WTC11 (cell line): ENCODE measurements at regions not wholly inside any gene's neighbourhood (a gene's known extent, or its start where the extent isn't known, plus 50 kb on each side); places are given as distances from the start of the nearest gene placed in this dataset.
"Not testable (repeated sequence)": the region's sequence is repeated elsewhere in the genome, so short reads cannot be mapped to it uniquely, and the experiment has no call there.

Experiments used
- ATAC-seq: fragments of 200-7000 bp; cut with Tn5 transposase; 2 replicates; pipeline ENCODE4 v1.10.0; 2021; ENCODE audit warnings: mild to moderate bottlenecking, moderate library complexity
- CTCF ChIA-PET: fragments of 300-600 bp; sonication (Branson Sonifier 250); formaldehyde crosslinking; loops from one replicate; lab custom pipeline; 2021; ENCODE audit warnings: antibody characterized with exemption; lab: Charles Lee
- POLR2A ChIA-PET: fragments of 350-600 bp; sonication (Branson Sonifier 250); formaldehyde crosslinking; loops from one replicate; lab custom pipeline; 2021; ENCODE audit warnings: antibody characterized with exemption; lab: Charles Lee
- DNase-seq: peaks from one replicate; pipeline ENCODE4 v3.0.0; 2021; ENCODE audit warnings: low spot score
- H3K27ac Mint-ChIP-seq: 2 replicates; pipeline ENCODE4 v1.8.0; 2021; ENCODE audit warnings: mixed read lengths
- H3K27me3 Mint-ChIP-seq: 2 replicates; pipeline ENCODE4 v1.8.0; 2021; ENCODE audit warnings: low read depth, mild to moderate bottlenecking, moderate library complexity, mixed read lengths
- H3K36me3 Mint-ChIP-seq: 2 replicates; pipeline ENCODE4 v1.8.0; 2021; ENCODE audit warnings: mixed read lengths
- H3K4me1 Mint-ChIP-seq: 2 replicates; pipeline ENCODE4 v1.8.0; 2022; ENCODE audit warnings: mixed read lengths
- H3K4me3 Mint-ChIP-seq: 2 replicates; pipeline ENCODE4 v1.8.0; 2021; ENCODE audit warnings: mild to moderate bottlenecking, moderate library complexity, mixed read lengths
- H3K9me3 Mint-ChIP-seq: 2 replicates; pipeline ENCODE4 v1.8.0; 2021; ENCODE audit warnings: mixed read lengths
- CBFB ChIP-seq: sonication (generic); formaldehyde crosslinking; IDR thresholded peaks from 2 replicates; pipeline ENCODE4 v1.8.1; 2022; ENCODE audit warnings: mild to moderate bottlenecking, low read depth, missing genetic modification reagents
- CREM ChIP-seq: sonication (generic); formaldehyde crosslinking; IDR thresholded peaks from 2 replicates; pipeline ENCODE4 v1.8.1; 2022; ENCODE audit warnings: mild to moderate bottlenecking, missing genetic modification reagents, moderate library complexity
- EMX1 ChIP-seq: fragments of 250-450 bp; sonication (Bioruptor Pico); IDR thresholded peaks from 2 replicates; pipeline ENCODE4 v1.8.0; 2021; ENCODE audit warnings: mild to moderate bottlenecking
- HMGA2 ChIP-seq: fragments of 250-450 bp; sonication (Bioruptor Pico); IDR thresholded peaks from 2 replicates; pipeline ENCODE4 v1.4.0; 2021; ENCODE audit warnings: mild to moderate bottlenecking, moderate library complexity
- JUN ChIP-seq: sonication (generic); formaldehyde crosslinking; IDR thresholded peaks from 2 replicates; pipeline ENCODE4 v1.8.0; 2023; ENCODE audit warnings: mild to moderate bottlenecking, missing genetic modification reagents
- RORB ChIP-seq: fragments of 250-450 bp; sonication (Bioruptor Pico); IDR thresholded peaks from 2 replicates; pipeline ENCODE4 v1.9.0; 2021; ENCODE audit warnings: mild to moderate bottlenecking
- SMAD3 ChIP-seq: sonication (generic); formaldehyde crosslinking; IDR thresholded peaks from 2 replicates; pipeline ENCODE4 v1.8.0; 2022; ENCODE audit warnings: missing genetic modification reagents, mild to moderate bottlenecking, borderline replicate concordance
- SP1 ChIP-seq: sonication (generic); formaldehyde crosslinking; conservative IDR thresholded peaks from 2 replicates; pipeline ENCODE4 v1.8.1; 2022; ENCODE audit warnings: missing genetic modification reagents
- TCF7 ChIP-seq: sonication (generic); formaldehyde crosslinking; IDR thresholded peaks from 2 replicates; pipeline ENCODE4 v1.8.0; 2022; ENCODE audit warnings: mild to moderate bottlenecking, low read depth, missing genetic modification reagents, moderate library complexity
- ZNF219 ChIP-seq: sonication (generic); formaldehyde crosslinking; IDR thresholded peaks from 2 replicates; pipeline ENCODE4 v1.8.0; 2023; ENCODE audit warnings: missing genetic modification reagents, mild to moderate bottlenecking, borderline replicate concordance
- ZNF232 ChIP-seq: sonication (generic); formaldehyde crosslinking; IDR thresholded peaks from 2 replicates; pipeline ENCODE4 v1.8.0; 2022; ENCODE audit warnings: mild to moderate bottlenecking, missing genetic modification reagents
- TF ChIP-seq, protein P1 (sequence below): fragments of 250-450 bp; sonication (Bioruptor Pico); IDR thresholded peaks from 2 replicates; pipeline ENCODE4 v1.8.0; 2021; ENCODE audit warnings: mild to moderate bottlenecking
- TF ChIP-seq, protein P2 (sequence below): fragments of 250-450 bp; sonication (Bioruptor Pico); IDR thresholded peaks from 2 replicates; pipeline ENCODE4 v1.9.0; 2021; ENCODE audit warnings: mild to moderate bottlenecking, borderline replicate concordance
- TF ChIP-seq, protein P3 (sequence below): sonication (generic); formaldehyde crosslinking; IDR thresholded peaks from 2 replicates; pipeline ENCODE4 v1.8.1; 2022; ENCODE audit warnings: mild to moderate bottlenecking, moderate library complexity, missing genetic modification reagents
- TF ChIP-seq, protein P4 (sequence below): fragments of 250-450 bp; sonication (Bioruptor Pico); conservative IDR thresholded peaks from 2 replicates; pipeline ENCODE4 v1.9.0; 2021; ENCODE audit warnings: mild to moderate bottlenecking

DNA sequence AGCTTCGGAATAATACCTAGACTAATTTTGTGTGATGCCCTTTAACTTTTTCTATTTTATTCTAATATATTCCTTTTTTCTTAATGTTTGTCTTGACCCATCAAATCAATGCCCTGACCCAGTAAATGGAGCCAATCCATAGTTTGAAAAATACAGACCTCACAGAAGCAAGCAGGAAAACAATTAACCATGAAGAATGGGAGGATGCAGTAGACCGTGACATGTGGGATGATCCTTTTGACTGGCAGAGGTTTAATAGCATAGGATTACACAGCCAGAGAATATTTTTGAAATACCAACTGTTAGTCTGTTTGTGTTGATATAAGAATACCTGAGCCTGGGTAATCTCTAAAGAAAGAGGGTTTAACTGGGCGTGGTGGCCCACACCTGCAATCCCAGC, 142.6 kb upstream of the NEBL start (continued):
- TF ChIP-seq ZNF232 (CRISPR knock-in tag) (no peak), CBFB (no peak), JUN (CRISPR knock-in tag) (no peak)
- TF ChIP-seq, protein P1, sequence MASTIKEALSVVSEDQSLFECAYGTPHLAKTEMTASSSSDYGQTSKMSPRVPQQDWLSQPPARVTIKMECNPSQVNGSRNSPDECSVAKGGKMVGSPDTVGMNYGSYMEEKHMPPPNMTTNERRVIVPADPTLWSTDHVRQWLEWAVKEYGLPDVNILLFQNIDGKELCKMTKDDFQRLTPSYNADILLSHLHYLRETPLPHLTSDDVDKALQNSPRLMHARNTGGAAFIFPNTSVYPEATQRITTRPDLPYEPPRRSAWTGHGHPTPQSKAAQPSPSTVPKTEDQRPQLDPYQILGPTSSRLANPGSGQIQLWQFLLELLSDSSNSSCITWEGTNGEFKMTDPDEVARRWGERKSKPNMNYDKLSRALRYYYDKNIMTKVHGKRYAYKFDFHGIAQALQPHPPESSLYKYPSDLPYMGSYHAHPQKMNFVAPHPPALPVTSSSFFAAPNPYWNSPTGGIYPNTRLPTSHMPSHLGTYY (CRISPR knock-in tag): no peak
- TF ChIP-seq, protein P2, sequence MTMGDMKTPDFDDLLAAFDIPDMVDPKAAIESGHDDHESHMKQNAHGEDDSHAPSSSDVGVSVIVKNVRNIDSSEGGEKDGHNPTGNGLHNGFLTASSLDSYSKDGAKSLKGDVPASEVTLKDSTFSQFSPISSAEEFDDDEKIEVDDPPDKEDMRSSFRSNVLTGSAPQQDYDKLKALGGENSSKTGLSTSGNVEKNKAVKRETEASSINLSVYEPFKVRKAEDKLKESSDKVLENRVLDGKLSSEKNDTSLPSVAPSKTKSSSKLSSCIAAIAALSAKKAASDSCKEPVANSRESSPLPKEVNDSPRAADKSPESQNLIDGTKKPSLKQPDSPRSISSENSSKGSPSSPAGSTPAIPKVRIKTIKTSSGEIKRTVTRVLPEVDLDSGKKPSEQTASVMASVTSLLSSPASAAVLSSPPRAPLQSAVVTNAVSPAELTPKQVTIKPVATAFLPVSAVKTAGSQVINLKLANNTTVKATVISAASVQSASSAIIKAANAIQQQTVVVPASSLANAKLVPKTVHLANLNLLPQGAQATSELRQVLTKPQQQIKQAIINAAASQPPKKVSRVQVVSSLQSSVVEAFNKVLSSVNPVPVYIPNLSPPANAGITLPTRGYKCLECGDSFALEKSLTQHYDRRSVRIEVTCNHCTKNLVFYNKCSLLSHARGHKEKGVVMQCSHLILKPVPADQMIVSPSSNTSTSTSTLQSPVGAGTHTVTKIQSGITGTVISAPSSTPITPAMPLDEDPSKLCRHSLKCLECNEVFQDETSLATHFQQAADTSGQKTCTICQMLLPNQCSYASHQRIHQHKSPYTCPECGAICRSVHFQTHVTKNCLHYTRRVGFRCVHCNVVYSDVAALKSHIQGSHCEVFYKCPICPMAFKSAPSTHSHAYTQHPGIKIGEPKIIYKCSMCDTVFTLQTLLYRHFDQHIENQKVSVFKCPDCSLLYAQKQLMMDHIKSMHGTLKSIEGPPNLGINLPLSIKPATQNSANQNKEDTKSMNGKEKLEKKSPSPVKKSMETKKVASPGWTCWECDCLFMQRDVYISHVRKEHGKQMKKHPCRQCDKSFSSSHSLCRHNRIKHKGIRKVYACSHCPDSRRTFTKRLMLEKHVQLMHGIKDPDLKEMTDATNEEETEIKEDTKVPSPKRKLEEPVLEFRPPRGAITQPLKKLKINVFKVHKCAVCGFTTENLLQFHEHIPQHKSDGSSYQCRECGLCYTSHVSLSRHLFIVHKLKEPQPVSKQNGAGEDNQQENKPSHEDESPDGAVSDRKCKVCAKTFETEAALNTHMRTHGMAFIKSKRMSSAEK (CRISPR knock-in tag): no peak

DNA sequence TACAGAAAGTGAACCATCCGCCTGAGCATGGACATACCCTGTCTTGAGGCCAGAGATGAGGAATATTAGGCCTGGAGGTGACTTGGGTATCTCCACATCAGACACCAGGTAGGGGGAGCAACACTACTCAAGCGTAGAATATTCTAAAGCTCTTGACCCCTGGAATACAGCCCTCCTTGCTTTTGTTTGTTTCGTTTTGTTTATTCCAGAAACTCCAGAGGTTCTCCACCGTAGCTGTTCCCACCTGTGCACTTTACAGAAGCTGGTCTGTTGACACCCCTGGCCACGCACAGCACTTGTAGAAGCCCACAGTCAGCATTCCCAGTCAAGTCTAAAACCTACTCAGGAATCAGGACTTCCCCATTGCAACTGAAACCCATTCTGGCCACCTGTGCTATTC, 139.6 kb upstream of the NEBL start:
- TF ChIP-seq CREM (CRISPR knock-in tag) (no peak), EMX1 (no peak), RORB (no peak), ZNF232 (CRISPR knock-in tag) (no peak), HMGA2 (CRISPR knock-in tag) (no peak), ZNF219 (CRISPR knock-in tag) (no peak), SP1 (no peak), TCF7 (CRISPR knock-in tag) (no peak), SMAD3 (CRISPR knock-in tag) (no peak)
- TF ChIP-seq, protein P3, sequence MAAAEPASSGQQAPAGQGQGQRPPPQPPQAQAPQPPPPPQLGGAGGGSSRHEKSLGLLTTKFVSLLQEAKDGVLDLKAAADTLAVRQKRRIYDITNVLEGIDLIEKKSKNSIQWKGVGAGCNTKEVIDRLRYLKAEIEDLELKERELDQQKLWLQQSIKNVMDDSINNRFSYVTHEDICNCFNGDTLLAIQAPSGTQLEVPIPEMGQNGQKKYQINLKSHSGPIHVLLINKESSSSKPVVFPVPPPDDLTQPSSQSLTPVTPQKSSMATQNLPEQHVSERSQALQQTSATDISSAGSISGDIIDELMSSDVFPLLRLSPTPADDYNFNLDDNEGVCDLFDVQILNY: no peak
- TF ChIP-seq, protein P4, sequence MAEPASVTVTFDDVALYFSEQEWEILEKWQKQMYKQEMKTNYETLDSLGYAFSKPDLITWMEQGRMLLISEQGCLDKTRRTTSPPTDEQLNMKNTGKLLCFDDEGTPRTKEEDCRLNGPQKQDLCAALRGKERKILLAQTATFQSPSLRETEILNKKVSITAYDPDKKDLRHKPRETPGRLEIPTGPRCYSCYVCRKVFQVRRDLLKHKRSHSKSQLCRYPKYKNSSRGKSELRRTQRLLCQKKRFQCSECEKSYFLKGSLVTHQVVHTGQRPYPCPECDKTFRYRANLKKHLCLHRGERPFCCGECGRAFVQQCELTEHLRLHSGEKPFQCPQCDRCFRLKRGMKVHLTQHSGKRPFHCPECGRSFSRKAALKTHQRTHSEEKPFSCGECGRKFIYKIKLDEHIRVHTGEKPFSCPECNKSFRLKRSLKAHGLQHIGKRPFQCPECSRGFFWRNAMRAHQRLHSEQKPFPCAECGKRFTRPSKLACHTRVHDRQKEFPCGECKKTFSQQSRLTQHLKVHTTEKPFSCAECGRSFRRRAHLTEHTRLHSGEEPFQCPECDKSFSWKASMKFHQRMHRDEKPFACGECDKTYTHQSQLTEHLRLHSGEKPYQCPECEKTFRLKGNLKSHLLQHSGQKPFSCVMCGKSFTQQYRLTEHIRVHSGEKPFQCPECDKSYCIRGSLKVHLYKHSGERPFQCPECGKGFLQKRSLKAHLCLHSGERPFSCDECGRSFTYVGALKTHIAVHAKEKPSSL (CRISPR knock-in tag): no peak
- TF ChIP-seq, protein P2 (CRISPR knock-in tag): no peak
- TF ChIP-seq, all 79 proteins: peak for 0
- POLR2A ChIA-PET: no interaction called here
- Mint-ChIP-seq H3K27me3 (no peaks in the 10 kb centered on the region), H3K27ac (no peak overlapping the region), H3K36me3 (peaks cover 6% of the 10 kb centered on the region; the same call in 1 of the 2 replicates), H3K4me1 (peaks cover 2% of the 10 kb centered on the region; the same call in 1 of the 2 replicates), H3K4me3 (no peak overlapping the region), H3K9me3 (peaks cover 7% of the 10 kb centered on the region)
- DNase-seq: no peak
- CTCF ChIA-PET: no interaction called here
- no peak for ATAC-seq

DNA sequence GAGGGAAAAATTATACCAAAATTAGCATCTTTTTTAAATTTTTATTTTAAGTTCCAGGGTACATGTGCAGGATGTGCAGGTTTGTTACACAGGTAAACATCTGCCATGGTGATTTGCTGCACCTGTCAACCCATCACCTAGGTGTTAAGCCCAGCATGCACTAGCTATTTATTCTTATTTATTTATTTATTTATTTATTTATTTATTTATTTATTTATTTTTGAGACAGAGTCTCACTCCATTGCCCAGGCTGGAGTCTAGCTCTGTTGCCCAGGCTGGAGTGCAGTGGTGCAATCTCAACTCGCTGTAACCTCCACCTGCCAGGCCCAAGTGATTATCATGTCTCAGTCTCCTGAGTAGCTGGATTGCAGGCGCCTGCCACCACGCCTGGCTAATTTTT, 137.7 kb upstream of the NEBL start:
- CTCF ChIA-PET, DNase-seq, H3K4me3 Mint-ChIP-seq, H3K27ac Mint-ChIP-seq, ATAC-seq, H3K36me3 Mint-ChIP-seq, H3K27me3 Mint-ChIP-seq, H3K4me1 Mint-ChIP-seq: not testable (repeated sequence)
- peaks cover 19% of the 10 kb centered on the region for H3K9me3 Mint-ChIP-seq
- POLR2A ChIA-PET: interaction anchor here (0.6 kb wide), 1 partner anchor 240 kb away, joined by 3 read pairs; no protein-coding TSS in a partner anchor
